ENCODE measurements at regions not wholly inside any gene's neighbourhood (a gene's known extent, or its start where the extent isn't known, plus 50 kb on each side); places are given as distances from the start of the nearest gene placed in this dataset.

GRCh38 chr4:66575008-66575696, 904.9 kb upstream of the EPHA5 start:
- TF ChIP-seq CTCF (conservative IDR thresholded peaks at IDR 0.05 in 1 of 2, IDR thresholded peaks at IDR 0.05 in 1 of 2; ENCODE audit: low read depth in 1 of 2, low read length in 2 of 2) (no peak), EZH2 (IDR thresholded peaks at IDR 0.05; ENCODE audit: low read length, missing control alignments) (no peak)
- Histone ChIP-seq H3K9ac (ENCODE audit: insufficient read depth, low read length) (no peak overlapping the region), H3K9me3 (ENCODE audit: control insufficient read depth, insufficient read depth, low read depth, low read length) (no peaks in the 10 kb centered on the region), H3K27ac (ENCODE audit: insufficient read depth, low read length) (no peak overlapping the region), H2AFZ (ENCODE audit: low read length) (no peak overlapping the region), H3K79me2 (ENCODE audit: control insufficient read depth, insufficient read depth, low read length) (no peaks in the 10 kb centered on the region), H4K20me1 (ENCODE audit: control insufficient read depth, extremely low read depth, insufficient read depth, low read length) (no peaks in the 10 kb centered on the region), H3K36me3 (ENCODE audit: control insufficient read depth, insufficient read depth, low read length) (no peaks in the 10 kb centered on the region), H3K4me3 (replicated peaks in 1 of 4; ENCODE audit: control extremely low read depth in 1 of 4, insufficient read depth in 1 of 4, low read depth in 3 of 4, low read length in 4 of 4) (no peak overlapping the region), H3K4me2 (ENCODE audit: extremely low read depth, insufficient read depth, low read length) (no peak overlapping the region), H3K4me1 (ENCODE audit: control insufficient read depth, extremely low read depth, insufficient read depth, low read length) (no peaks in the 10 kb centered on the region), H3K27me3 (ENCODE audit: control insufficient read depth, insufficient read depth, low read length) (no peaks in the 10 kb centered on the region)
- DNase-seq (ENCODE audit: low read depth in 2 of 2) = peak; percentile 52 to 97

GRCh38 chr4:66574145-66574978, 904.1 kb upstream of the EPHA5 start:
- H3K9me3 ChIP-seq (ENCODE audit: control insufficient read depth, insufficient read depth, low read depth, low read length) = no peaks in the 10 kb centered on the region
- H3K79me2 ChIP-seq (ENCODE audit: control insufficient read depth, insufficient read depth, low read length) = no peaks in the 10 kb centered on the region
- no peak overlapping the region for H3K27ac ChIP-seq (ENCODE audit: insufficient read depth, low read length)
- DNase-seq (ENCODE audit: low read depth in 2 of 2) = peak; percentile 53 to 95
- no peak overlapping the region for H2AFZ ChIP-seq (ENCODE audit: low read length)
- H3K9ac ChIP-seq (ENCODE audit: insufficient read depth, low read length) = no peak overlapping the region
- H3K27me3 ChIP-seq (ENCODE audit: control insufficient read depth, insufficient read depth, low read length) = no peaks in the 10 kb centered on the region
- H3K4me2 ChIP-seq (ENCODE audit: extremely low read depth, insufficient read depth, low read length) = no peak overlapping the region
- H4K20me1 ChIP-seq (ENCODE audit: control insufficient read depth, extremely low read depth, insufficient read depth, low read length) = no peaks in the 10 kb centered on the region
- H3K4me1 ChIP-seq (ENCODE audit: control insufficient read depth, extremely low read depth, insufficient read depth, low read length) = no peaks in the 10 kb centered on the region
- H3K36me3 ChIP-seq (ENCODE audit: control insufficient read depth, insufficient read depth, low read length) = no peaks in the 10 kb centered on the region
- no peak overlapping the region for H3K4me3 ChIP-seq (replicated peaks in 1 of 4; ENCODE audit: control extremely low read depth in 1 of 4, insufficient read depth in 1 of 4, low read depth in 3 of 4, low read length in 4 of 4)
- no peak for TF ChIP-seq EZH2 (IDR thresholded peaks at IDR 0.05; ENCODE audit: low read length, missing control alignments)
- TF ChIP-seq CTCF (conservative IDR thresholded peaks at IDR 0.05 in 1 of 2, IDR thresholded peaks at IDR 0.05 in 1 of 2; ENCODE audit: low read depth in 1 of 2, low read length in 2 of 2) = no peak

- no peaks in the 10 kb centered on the region for H3K4me1 ChIP-seq (ENCODE audit: control insufficient read depth, extremely low read depth, insufficient read depth, low read length)
- no peaks in the 10 kb centered on the region for H4K20me1 ChIP-seq (ENCODE audit: control insufficient read depth, extremely low read depth, insufficient read depth, low read length)
- H3K27me3 ChIP-seq (ENCODE audit: control insufficient read depth, insufficient read depth, low read length) = no peaks in the 10 kb centered on the region
- H3K4me3 ChIP-seq (replicated peaks in 1 of 4; ENCODE audit: control extremely low read depth in 1 of 4, insufficient read depth in 1 of 4, low read depth in 3 of 4, low read length in 4 of 4) = no peak overlapping the region
- no peaks in the 10 kb centered on the region for H3K79me2 ChIP-seq (ENCODE audit: control insufficient read depth, insufficient read depth, low read length)
- H3K27ac ChIP-seq (ENCODE audit: insufficient read depth, low read length) = no peak overlapping the region
- no peak overlapping the region for H3K9ac ChIP-seq (ENCODE audit: insufficient read depth, low read length)
- H2AFZ ChIP-seq (ENCODE audit: low read length) = no peak overlapping the region
- H3K9me3 ChIP-seq (ENCODE audit: control insufficient read depth, insufficient read depth, low read depth, low read length) = no peaks in the 10 kb centered on the region
- peak; percentile 58 to 97 for DNase-seq (ENCODE audit: low read depth in 2 of 2)
- TF ChIP-seq CTCF (conservative IDR thresholded peaks at IDR 0.05 in 1 of 2, IDR thresholded peaks at IDR 0.05 in 1 of 2; ENCODE audit: low read depth in 1 of 2, low read length in 2 of 2) (no peak), EZH2 (IDR thresholded peaks at IDR 0.05; ENCODE audit: low read length, missing control alignments) (no peak)
- H3K36me3 ChIP-seq (ENCODE audit: control insufficient read depth, insufficient read depth, low read length) = no peaks in the 10 kb centered on the region
- H3K4me2 ChIP-seq (ENCODE audit: extremely low read depth, insufficient read depth, low read length) = no peak overlapping the region
Observed at GRCh38 chr4:66572949-66573348, 902.7 kb upstream of the EPHA5 start.
